H1 (cell line): ENCODE measurements at regions not wholly inside any gene's neighbourhood (a gene's known extent, or its start where the extent isn't known, plus 50 kb on each side); places are given as distances from the start of the nearest gene placed in this dataset.

Experiments
- CTCF ChIA-PET: fragments of 300-600 bp; sonication (Branson Sonifier 250); formaldehyde crosslinking; loops from one replicate; lab custom pipeline; 2021; ENCODE audit not compliant: partially characterized antibody; lab: Charles Lee
- POLR2A ChIA-PET: fragments of 300-600 bp; sonication (Branson Sonifier 250); formaldehyde crosslinking; loops from one replicate; lab custom pipeline; 2021; ENCODE audit warnings: inconsistent platforms; ENCODE audit not compliant: partially characterized antibody; lab: Charles Lee
- DNase-seq, 2 experiments: peaks; one replicate each; pipeline versions ENCODE4 v3.0.0 to v3.0.0-alpha.2; 2010 to 2022; ENCODE audit warnings: low spot score in 2 of 2, low read depth in 1 of 2, mixed read lengths in 1 of 2
- FAIRE-seq: peaks from 2 replicates; lab custom pipeline; 2011; peaks lifted over from hg19 to GRCh38; lab: Jason Lieb, UNC
- H2AFZ ChIP-seq: 2 replicates; pipeline ENCODE4 v1.8.1; 2012; ENCODE audit warnings: low read length, inconsistent platforms
- H2AK5ac ChIP-seq: 2 replicates; pipeline ENCODE4 v1.6.1; 2013; ENCODE audit warnings: low read depth, low read length
- H2BK120ac ChIP-seq: replicated peaks from 2 replicates; pipeline ENCODE3; 2013; ENCODE audit warnings: low read depth, low read length, inconsistent platforms
- H2BK12ac ChIP-seq: 2 replicates; pipeline ENCODE4 v1.6.1; 2013; ENCODE audit warnings: low read depth, low read length
- H2BK15ac ChIP-seq: 2 replicates; pipeline ENCODE4 v1.6.1; 2013; ENCODE audit warnings: low read length
- H2BK20ac ChIP-seq: 2 replicates; pipeline ENCODE4 v1.6.1; 2013; ENCODE audit warnings: low read length
- H2BK5ac ChIP-seq: 2 replicates; pipeline ENCODE4 v1.6.1; 2013; ENCODE audit warnings: low read depth, low read length
- H3K14ac ChIP-seq: 2 replicates; pipeline ENCODE4 v1.6.1; 2013; ENCODE audit warnings: inconsistent platforms; ENCODE audit not compliant: insufficient read length
- H3K18ac ChIP-seq: 2 replicates; pipeline ENCODE4 v1.6.1; 2013; ENCODE audit warnings: low read length; ENCODE audit errors: extremely low read depth
- H3K23ac ChIP-seq: 2 replicates; pipeline ENCODE4 v1.6.1; 2013; ENCODE audit warnings: inconsistent platforms; ENCODE audit not compliant: insufficient read length
- H3K23me2 ChIP-seq: 2 replicates; pipeline ENCODE4 v1.6.1; 2013; ENCODE audit warnings: low read depth, low read length
- H3K27ac ChIP-seq: 2 replicates; pipeline ENCODE4 v1.6.1; 2011; ENCODE audit warnings: low read depth, low read length, inconsistent platforms
- H3K27me3 ChIP-seq, 4 experiments: replicated peaks in 1 of 4; 1 replicate in 1 of 4; 2 replicates in 3 of 4; pipeline versions ENCODE4 v1.6.1 to v1.8.1; 2011 to 2013; ENCODE audit warnings: low read length in 3 of 4, mild to moderate bottlenecking in 3 of 4, inconsistent platforms in 2 of 4, mixed read lengths in 2 of 4, moderate library complexity in 1 of 4; ENCODE audit not compliant: control insufficient read depth in 3 of 4, insufficient read depth in 3 of 4; ENCODE audit errors: extremely low read depth in 1 of 4
- H3K36me3 ChIP-seq, 4 experiments: 2 replicates each; pipeline versions ENCODE4 v1.6.1 to v1.8.1; 2011 to 2013; ENCODE audit warnings: mild to moderate bottlenecking in 4 of 4, low read length in 3 of 4, moderate library complexity in 2 of 4, control low read depth in 1 of 4, inconsistent platforms in 1 of 4; ENCODE audit not compliant: insufficient read depth in 4 of 4, control insufficient read depth in 2 of 4
- H3K4ac ChIP-seq: replicated peaks from 2 replicates; pipeline ENCODE3; 2013; ENCODE audit warnings: low read length, low read depth, mixed read lengths, inconsistent platforms; ENCODE audit not compliant: insufficient read length
- H3K4me1 ChIP-seq, 4 experiments: replicated peaks in 1 of 4; 1 replicate in 1 of 4; 2 replicates in 3 of 4; pipeline versions ENCODE4 v1.6.1 to v1.8.1; 2011 to 2013; ENCODE audit warnings: low read length in 3 of 4, inconsistent platforms in 2 of 4, mixed read lengths in 1 of 4; ENCODE audit not compliant: insufficient read depth in 4 of 4, control insufficient read depth in 3 of 4
- H3K4me2 ChIP-seq, 2 experiments: 2 replicates each; pipeline versions ENCODE4 v1.6.1 to v1.8.1; 2011 to 2013; ENCODE audit warnings: low read depth in 2 of 2, low read length in 2 of 2, control low read depth in 1 of 2, inconsistent platforms in 1 of 2, mild to moderate bottlenecking in 1 of 2; ENCODE audit not compliant: insufficient read depth in 1 of 2
- H3K4me3 ChIP-seq, 4 experiments: fragments of 200-600, 300-600 bp in 1 of 4; sonication (generic), shearing (Covaris generic), sonication (Bioruptor Twin) in 1 of 4; 2 replicates each; pipeline versions ENCODE4 v1.5.1 to v1.8.1; 2011 to 2016; ENCODE audit warnings: low read length in 4 of 4, low read depth in 3 of 4, control low read depth in 2 of 4, inconsistent platforms in 2 of 4, mild to moderate bottlenecking in 2 of 4, mixed read lengths in 1 of 4, moderate library complexity in 1 of 4; ENCODE audit not compliant: insufficient read depth in 2 of 4; ENCODE audit errors: extremely low read depth in 1 of 4
- H3K56ac ChIP-seq: replicated peaks from 2 replicates; pipeline ENCODE3; 2013; ENCODE audit warnings: low read depth, mild to moderate bottlenecking, mixed read lengths, low read length, inconsistent platforms; ENCODE audit not compliant: insufficient read length
- H3K79me1 ChIP-seq: 2 replicates; pipeline ENCODE4 v1.6.1; 2013; ENCODE audit warnings: low read depth, low read length, control low read depth
- H3K79me2 ChIP-seq, 2 experiments: 2 replicates each; pipeline versions ENCODE4 v1.6.1 to v1.8.1; 2012 to 2013; ENCODE audit warnings: low read length in 2 of 2, mild to moderate bottlenecking in 2 of 2, inconsistent platforms in 1 of 2; ENCODE audit not compliant: insufficient read depth in 2 of 2, control insufficient read depth in 1 of 2
- H3K9ac ChIP-seq, 4 experiments: replicated peaks in 1 of 4; 1 replicate in 1 of 4; 2 replicates in 3 of 4; pipeline versions ENCODE4 v1.6.1 to v1.8.1; 2011 to 2013; ENCODE audit warnings: low read depth in 3 of 4, low read length in 3 of 4, control low read depth in 2 of 4, mild to moderate bottlenecking in 2 of 4, moderate library complexity in 2 of 4, inconsistent platforms in 1 of 4; ENCODE audit errors: extremely low read depth in 1 of 4
- H3K9me3 ChIP-seq, 2 experiments: 2 replicates each; pipeline versions ENCODE4 v1.6.1 to v1.8.1; 2012 to 2013; ENCODE audit warnings: mild to moderate bottlenecking in 2 of 2, moderate library complexity in 2 of 2, control low read depth in 1 of 2, inconsistent platforms in 1 of 2, low read depth in 1 of 2, low read length in 1 of 2, mixed read lengths in 1 of 2; ENCODE audit not compliant: insufficient read depth in 2 of 2
- H4K20me1 ChIP-seq, 2 experiments: replicated peaks in 1 of 2; 2 replicates each; pipeline versions ENCODE3 to v1.8.1; 2011 to 2013; ENCODE audit warnings: inconsistent platforms in 2 of 2, low read length in 2 of 2, mild to moderate bottlenecking in 1 of 2; ENCODE audit not compliant: insufficient read depth in 2 of 2, control insufficient read depth in 1 of 2
- H4K5ac ChIP-seq: 2 replicates; pipeline ENCODE4 v1.6.1; 2013; ENCODE audit warnings: low read length, low read depth, mixed read lengths, inconsistent platforms; ENCODE audit not compliant: insufficient read length
- H4K8ac ChIP-seq: 2 replicates; pipeline ENCODE4 v1.8.0; 2013; ENCODE audit warnings: mild to moderate bottlenecking, moderate library complexity, low read length, inconsistent platforms; ENCODE audit not compliant: insufficient read depth; ENCODE audit errors: extremely low read depth
- H4K91ac ChIP-seq: replicated peaks from 2 replicates; pipeline ENCODE3; 2013; ENCODE audit warnings: low read length, mixed read lengths, inconsistent platforms; ENCODE audit not compliant: insufficient read length
- BCL11A ChIP-seq, 2 experiments: IDR thresholded peaks; one replicate each; pipeline ENCODE4 v1.6.1; 2011; ENCODE audit warnings: low read depth in 2 of 2, low read length in 2 of 2, mild to moderate bottlenecking in 2 of 2
- CHD2 ChIP-seq: IDR thresholded peaks from 2 replicates; pipeline ENCODE4 v1.6.1; 2012; ENCODE audit warnings: low read length, improper control_type of control experiment
- CTCF ChIP-seq, 3 experiments: IDR thresholded peaks; 1 replicate in 2 of 3; 2 replicates in 1 of 3; pipeline versions ENCODE4 v1.5.1 to v1.6.1; 2011; ENCODE audit warnings: low read length in 3 of 3, mild to moderate bottlenecking in 3 of 3, inconsistent platforms in 2 of 3, low read depth in 1 of 3, moderate library complexity in 1 of 3; ENCODE audit not compliant: insufficient read depth in 1 of 3; ENCODE audit errors: control extremely low read depth in 1 of 3
- NANOG ChIP-seq: IDR thresholded peaks from 2 replicates; pipeline ENCODE4 v1.6.1; 2011; ENCODE audit warnings: low read length, low read depth, mild to moderate bottlenecking, inconsistent platforms; ENCODE audit not compliant: insufficient read depth, poor library complexity, severe bottlenecking
- SIN3A ChIP-seq, 2 experiments: IDR thresholded peaks in 1 of 2; conservative IDR thresholded peaks in 1 of 2; 2 replicates each; pipeline ENCODE4 v1.6.1; 2011 to 2012; ENCODE audit warnings: low read length in 2 of 2, improper control_type of control experiment in 1 of 2, low read depth in 1 of 2, mild to moderate bottlenecking in 1 of 2
- TBP ChIP-seq: IDR thresholded peaks from 2 replicates; pipeline ENCODE4 v1.6.1; 2011; ENCODE audit warnings: low read depth, low read length, improper control_type of control experiment
- TEAD4 ChIP-seq: IDR thresholded peaks from 2 replicates; pipeline ENCODE4 v1.6.1; 2012; ENCODE audit warnings: low read depth, low read length, inconsistent platforms, mixed read lengths
- USF2 ChIP-seq: IDR thresholded peaks from 2 replicates; pipeline ENCODE4 v1.6.1; 2011; ENCODE audit warnings: low read length, improper control_type of control experiment
- WGBS, 2 experiments: shearing (Covaris generic) in 1 of 2; methylation state at CpG; one replicate each; pipeline versions ENCODE4 v1.1.6 to v1.1.7; 2013 to 2015; ENCODE audit warnings: low lambda C conversion rate in 2 of 2, mixed read lengths in 2 of 2, inconsistent platforms in 1 of 2, low coverage in 1 of 2, missing lambda C conversion rate in 1 of 2; ENCODE audit not compliant: insufficient replicate concordance in 2 of 2, insufficient coverage in 1 of 2, insufficient read length in 1 of 2; ENCODE audit errors: extremely low coverage in 1 of 2, missing lambda C conversion rate in 1 of 2; 5-methylcytosine and 5-hydroxymethylcytosine counted together

- WGBS, 2 experiments = 63% methylated on average over 13 of the region's 13 CpGs; no CpG with 5 or more reads in 1 of the 2 experiments
- H4K20me1 ChIP-seq = no peaks in the 10 kb centered on the region
- TF ChIP-seq USF2 (no peak), SIN3A (conservative IDR thresholded peaks at IDR 0.05 in 1 of 2, IDR thresholded peaks at IDR 0.05 in 1 of 2; ENCODE audit: low read depth in 1 of 2, low read length in 2 of 2) (no peak), NANOG (no peak), CHD2 (no peak), CTCF (IDR thresholded peaks at IDR 0.05; ENCODE audit: control extremely low read depth in 1 of 3, insufficient read depth in 1 of 3, low read depth in 1 of 3, low read length in 3 of 3) (no peak), TBP (no peak), TEAD4 (no peak), BCL11A (IDR thresholded peaks at IDR 0.05; ENCODE audit: low read depth in 2 of 2, low read length in 2 of 2) (no peak)
Measured at GRCh38 chr1:214192825-214193643, 87.9 kb upstream of the SMYD2 start.

More at GRCh38 chr1:214192825-214193643, 87.9 kb upstream of the SMYD2 start:
- Histone ChIP-seq H3K14ac (no peak overlapping the region), H4K5ac (no peak overlapping the region), H3K27ac (no peak overlapping the region), H3K36me3 (no peaks in the 10 kb centered on the region), H3K18ac (no peak overlapping the region), H2BK5ac (no peak overlapping the region), H3K27me3 (peaks cover under 1 to 11% (median 11%) of the 10 kb centered on the region in 4 experiments), H2BK15ac (no peak overlapping the region), H3K23ac (no peak overlapping the region), H3K4me2 (peak overlapping the region in 1 of 2 experiments; percentile 29; a peak in 1 of 4 replicates), H3K9ac (no peak overlapping the region), H3K56ac (no peak overlapping the region), H2BK120ac (no peak overlapping the region), H2BK12ac (no peak overlapping the region; the same call in 1 of the 2 replicates), H4K91ac (no peak overlapping the region), H3K4me3 (no peak overlapping the region), H3K23me2 (no peaks in the 10 kb centered on the region), H3K4me1 (peaks cover 0 to 9% (median 3%) of the 10 kb centered on the region in 4 experiments; a peak in 4 of 7 replicates), H2AFZ (peak overlapping the region; percentile 54; the same call in 1 of the 2 replicates), H3K79me1 (no peaks in the 10 kb centered on the region), H3K4ac (no peak overlapping the region), H4K8ac (no peak overlapping the region), H2AK5ac (no peak overlapping the region), H2BK20ac (no peak overlapping the region), H3K79me2 (no peaks in the 10 kb centered on the region), H3K9me3 (no peaks in the 10 kb centered on the region)
- ChIA-PET CTCF (interaction anchor here (0.7 to 0.8 kb wide), 2 partner anchors 22 to 125 kb away, joined by 3 to 4 read pairs; no protein-coding TSS in a partner anchor), POLR2A (no interaction called here)
- DNase-seq = no peak
- FAIRE-seq = peak; percentile 78
